ENCODE measurements at regions not wholly inside any gene's neighbourhood (a gene's known extent, or its start where the extent isn't known, plus 50 kb on each side); places are given as distances from the start of the nearest gene placed in this dataset.

DNA sequence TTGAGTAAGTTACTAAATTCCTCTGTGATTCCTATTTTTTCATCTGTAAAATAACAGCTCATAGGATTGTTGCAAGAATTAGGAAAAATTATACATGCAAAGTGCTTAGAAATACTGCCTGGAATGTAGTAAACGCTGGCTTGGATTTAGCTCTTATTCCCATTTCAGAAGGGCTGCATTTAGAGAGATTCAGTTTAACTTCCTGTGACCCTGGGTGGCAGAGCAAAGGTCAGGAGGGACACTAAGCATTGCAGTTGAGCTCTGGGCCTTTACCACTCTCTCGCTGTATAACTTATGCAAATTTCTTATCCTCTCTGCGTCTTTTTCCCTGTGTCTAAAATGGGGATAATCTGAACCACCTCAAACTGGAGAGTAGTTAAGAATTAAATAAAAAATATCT lies 241.0 kb upstream of the POU3F1 start:
- TF ChIP-seq, protein P1, sequence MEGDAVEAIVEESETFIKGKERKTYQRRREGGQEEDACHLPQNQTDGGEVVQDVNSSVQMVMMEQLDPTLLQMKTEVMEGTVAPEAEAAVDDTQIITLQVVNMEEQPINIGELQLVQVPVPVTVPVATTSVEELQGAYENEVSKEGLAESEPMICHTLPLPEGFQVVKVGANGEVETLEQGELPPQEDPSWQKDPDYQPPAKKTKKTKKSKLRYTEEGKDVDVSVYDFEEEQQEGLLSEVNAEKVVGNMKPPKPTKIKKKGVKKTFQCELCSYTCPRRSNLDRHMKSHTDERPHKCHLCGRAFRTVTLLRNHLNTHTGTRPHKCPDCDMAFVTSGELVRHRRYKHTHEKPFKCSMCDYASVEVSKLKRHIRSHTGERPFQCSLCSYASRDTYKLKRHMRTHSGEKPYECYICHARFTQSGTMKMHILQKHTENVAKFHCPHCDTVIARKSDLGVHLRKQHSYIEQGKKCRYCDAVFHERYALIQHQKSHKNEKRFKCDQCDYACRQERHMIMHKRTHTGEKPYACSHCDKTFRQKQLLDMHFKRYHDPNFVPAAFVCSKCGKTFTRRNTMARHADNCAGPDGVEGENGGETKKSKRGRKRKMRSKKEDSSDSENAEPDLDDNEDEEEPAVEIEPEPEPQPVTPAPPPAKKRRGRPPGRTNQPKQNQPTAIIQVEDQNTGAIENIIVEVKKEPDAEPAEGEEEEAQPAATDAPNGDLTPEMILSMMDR (conservative IDR thresholded peaks at IDR 0.05) = no peak
- no peak for TF ChIP-seq ZFX (IDR thresholded peaks at IDR 0.05)
- no peak overlapping the region for H3K27ac ChIP-seq

DNA sequence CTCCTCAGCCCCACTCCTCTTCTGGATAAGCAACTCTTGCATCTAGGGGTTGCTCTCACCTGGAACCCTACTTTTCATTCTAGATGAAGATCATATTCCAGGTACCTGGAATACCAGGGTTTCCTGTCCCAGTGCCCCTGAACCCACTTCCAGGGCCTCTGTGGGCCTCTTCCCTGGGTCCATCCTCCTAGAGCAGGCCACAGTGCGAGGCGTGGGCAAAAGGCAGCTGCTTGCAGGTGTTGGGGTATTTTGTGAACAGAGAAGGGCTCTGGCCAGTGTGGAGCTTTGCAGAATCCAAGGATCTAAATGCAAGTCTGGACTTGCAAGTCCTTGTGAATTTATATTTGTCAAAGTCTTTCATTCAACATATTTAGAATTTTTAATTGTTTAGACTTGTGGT lies 240.4 kb upstream of the POU3F1 start:
- TF ChIP-seq ZFX (IDR thresholded peaks at IDR 0.05) = no peak
- TF ChIP-seq, protein P1 (conservative IDR thresholded peaks at IDR 0.05) = no peak
- H3K27ac ChIP-seq = no peak overlapping the region

DNA sequence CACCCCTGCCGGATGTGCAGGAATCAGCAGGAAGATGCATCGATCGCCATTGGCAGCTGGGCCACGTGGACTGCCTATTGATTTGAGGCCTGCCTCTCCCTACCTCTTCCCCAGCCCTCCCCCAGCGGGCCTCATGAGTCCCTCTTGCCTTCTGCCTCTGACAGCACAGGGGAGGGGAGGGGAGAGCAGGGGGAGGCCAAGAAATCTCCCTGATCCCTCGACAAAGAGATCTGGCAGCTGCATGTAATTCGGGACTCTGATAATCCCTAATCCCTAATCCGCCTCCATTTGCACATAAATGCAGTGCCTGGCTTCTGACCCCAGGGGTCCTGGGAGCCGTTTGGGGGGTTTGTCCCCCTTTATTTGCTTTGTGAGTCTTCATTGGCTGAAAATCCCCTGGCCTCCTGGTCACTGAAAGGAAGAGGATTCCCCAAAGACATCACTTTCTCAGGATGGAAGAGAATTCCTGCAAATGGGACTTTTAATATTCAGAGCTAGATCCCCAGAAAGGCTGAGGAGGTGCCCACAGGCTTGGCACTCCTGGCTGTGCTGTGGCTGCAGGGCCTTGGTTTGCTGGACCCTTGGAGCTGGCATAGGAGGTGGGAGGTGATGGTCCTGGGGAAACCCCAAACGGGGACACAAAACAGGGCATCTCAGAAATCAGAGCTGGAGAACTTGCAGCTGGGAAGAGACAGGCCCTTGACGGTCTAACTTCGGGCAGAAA lies 239.4 kb upstream of the POU3F1 start:
- H3K27ac ChIP-seq = no peak overlapping the region
- TF ChIP-seq, protein P1 (conservative IDR thresholded peaks at IDR 0.05) = no peak
- no peak for TF ChIP-seq ZFX (IDR thresholded peaks at IDR 0.05)

DNA sequence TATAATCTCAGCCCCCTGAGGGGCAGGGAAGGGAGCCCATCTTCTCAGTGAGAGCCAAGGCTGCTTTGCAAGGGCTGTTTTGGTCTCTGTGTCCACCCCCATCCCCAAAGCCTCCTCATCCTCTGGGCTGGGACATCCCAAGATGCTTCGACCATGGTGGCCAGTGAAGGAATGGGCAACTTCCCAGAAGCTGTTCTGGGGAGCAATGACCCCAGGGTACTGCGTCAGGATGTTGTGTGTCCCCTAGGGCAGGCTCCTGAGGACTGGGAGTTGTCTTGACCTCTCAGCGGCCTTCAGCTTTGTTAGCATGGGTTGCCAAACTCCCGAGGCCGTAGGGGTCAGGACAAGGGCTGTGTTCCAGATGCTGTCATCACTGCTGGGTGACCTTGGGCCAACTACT lies 238.4 kb upstream of the POU3F1 start:
- TF ChIP-seq ZFX (IDR thresholded peaks at IDR 0.05) = no peak
- TF ChIP-seq, protein P1 (conservative IDR thresholded peaks at IDR 0.05) = no peak
- no peak overlapping the region for H3K27ac ChIP-seq

DNA sequence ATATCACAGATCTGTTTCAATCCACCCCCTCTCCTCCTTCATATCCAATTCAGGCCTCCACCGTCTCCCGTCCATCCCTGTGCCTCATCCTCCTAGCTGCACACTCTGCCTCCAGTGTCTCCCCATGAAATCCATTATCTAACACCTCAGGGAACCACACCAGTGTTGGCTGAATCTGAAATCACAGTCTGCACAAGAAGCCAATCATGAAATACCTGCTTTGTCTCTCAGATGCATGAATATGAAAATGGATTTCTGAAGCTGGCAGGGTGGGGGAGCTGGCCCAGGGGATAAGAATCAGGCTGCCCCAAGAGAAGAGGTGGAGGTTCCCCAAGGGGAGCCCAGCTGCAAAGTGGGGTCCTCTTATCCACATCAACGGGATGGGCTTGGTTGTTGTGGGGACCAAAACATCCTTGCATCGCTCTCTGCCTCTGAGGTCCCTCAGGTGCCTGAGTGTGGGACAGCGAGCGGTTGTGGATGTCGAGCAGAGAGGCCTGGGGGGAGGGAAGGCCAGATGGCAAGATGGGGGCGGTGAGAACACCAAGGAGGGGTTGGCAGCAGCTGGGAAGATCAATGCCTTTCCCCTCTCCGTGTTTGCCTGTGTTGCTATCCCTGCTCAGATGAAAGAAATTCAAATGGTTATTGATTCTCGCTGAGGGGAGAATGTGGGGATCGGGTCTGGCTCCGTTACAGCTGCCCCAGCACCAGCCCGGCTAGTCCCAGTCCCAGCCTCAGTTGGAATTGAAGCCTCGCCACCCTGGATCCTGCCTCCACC lies 237.3 kb upstream of the POU3F1 start:
- TF ChIP-seq, protein P1 (conservative IDR thresholded peaks at IDR 0.05) = no peak
- TF ChIP-seq ZFX (IDR thresholded peaks at IDR 0.05) = no peak
- no peak overlapping the region for H3K27ac ChIP-seq

DNA sequence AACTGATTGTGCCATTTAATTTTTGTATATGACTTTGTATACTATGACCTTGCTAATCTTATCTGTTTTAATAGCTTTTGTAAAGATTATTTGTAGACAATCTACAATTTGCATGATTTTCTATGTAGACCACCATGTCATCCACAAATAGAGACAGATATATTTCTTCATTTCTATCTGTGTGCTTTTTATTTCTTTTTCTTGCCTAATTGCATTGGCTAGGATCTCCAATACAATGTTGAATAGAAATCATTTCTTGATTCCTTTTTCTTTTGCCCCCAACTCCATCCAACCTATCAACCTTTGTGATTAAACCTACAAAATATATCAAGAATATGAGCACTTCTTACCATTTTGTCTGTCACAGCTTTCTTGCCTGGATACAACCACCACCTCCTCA lies 232.6 kb upstream of the POU3F1 start:
- TF ChIP-seq ZFX (IDR thresholded peaks at IDR 0.05) = no peak
- TF ChIP-seq, protein P1 (conservative IDR thresholded peaks at IDR 0.05) = no peak
- no peak overlapping the region for H3K27ac ChIP-seq

DNA sequence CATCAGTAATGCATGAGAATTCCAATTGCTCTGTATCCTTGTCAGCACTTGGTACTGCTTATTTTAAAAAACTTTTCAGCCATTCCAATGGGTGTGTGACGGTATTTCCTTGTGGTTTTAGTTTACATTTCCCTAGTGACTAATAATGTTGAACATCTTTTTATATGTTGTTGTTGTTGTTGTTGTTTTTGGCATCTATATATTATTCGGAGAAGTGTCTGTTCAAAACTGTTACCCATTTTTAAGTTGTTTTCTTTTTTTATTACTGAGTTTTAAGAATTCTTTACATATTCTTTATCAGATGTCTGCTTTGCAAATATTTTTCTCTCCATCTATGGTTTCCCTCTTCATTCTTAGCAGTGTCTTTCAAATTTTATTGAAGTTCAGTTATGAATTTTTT lies 231.1 kb upstream of the POU3F1 start:
- no peak overlapping the region for H3K27ac ChIP-seq
- TF ChIP-seq, protein P1 (conservative IDR thresholded peaks at IDR 0.05) = no peak
- TF ChIP-seq ZFX (IDR thresholded peaks at IDR 0.05) = no peak
